IMR-90 (cell line): ENCODE measurements at regions not wholly inside any gene's neighbourhood (a gene's known extent, or its start where the extent isn't known, plus 50 kb on each side); places are given as distances from the start of the nearest gene placed in this dataset.

ENCODE experiments used
- ATAC-seq: fragments of 200-7000 bp; cut with Tn5 transposase; 2 replicates; pipeline ENCODE4 v1.9.1; 2020; ENCODE audit warnings: low read depth, mild to moderate bottlenecking, moderate library complexity
- BruUV-seq: library from RNA; stranded (reverse); fragments of 400-500 nt; replicated peaks from 2 replicates; lab custom pipeline; 2021; lab: Mats Ljungman, UMichigan
- CTCF ChIA-PET: fragments of 300-600 bp; formaldehyde crosslinking; extraction: SDS; loops from one replicate; lab custom pipeline; 2021; ENCODE audit warnings: antibody characterized with exemption; lab: Yijun Ruan, JAX
- POLR2A ChIA-PET: fragments of 300-600 bp; sonication (Branson Sonifier 250); formaldehyde crosslinking; loops from one replicate; lab custom pipeline; 2022; ENCODE audit warnings: antibody characterized with exemption; ENCODE audit not compliant: unreplicated experiment; lab: Charles Lee
- DNase-seq: peaks from one replicate; pipeline ENCODE4 v3.0.0; 2013
- H2AFZ ChIP-seq: replicated peaks from 2 replicates; pipeline ENCODE3; 2013; ENCODE audit warnings: low read length, mild to moderate bottlenecking; ENCODE audit not compliant: poor library complexity
- H2AK5ac ChIP-seq: 2 replicates; pipeline ENCODE4 v1.6.1; 2013; ENCODE audit warnings: low read depth, low read length, inconsistent platforms
- H2AK9ac ChIP-seq: replicated peaks from 2 replicates; pipeline ENCODE3; 2013; ENCODE audit warnings: mild to moderate bottlenecking, low read depth, low read length, moderate library complexity; ENCODE audit not compliant: poor library complexity
- H2BK120ac ChIP-seq: 2 replicates; pipeline ENCODE4 v1.6.1; 2013; ENCODE audit warnings: low read depth, low read length, inconsistent platforms
- H2BK15ac ChIP-seq: 3 replicates; pipeline ENCODE4 v1.6.1; 2013; ENCODE audit warnings: low read depth, low read length, inconsistent platforms
- H2BK20ac ChIP-seq: 2 replicates; pipeline ENCODE4 v1.6.1; 2013; ENCODE audit warnings: low read depth, mild to moderate bottlenecking, inconsistent platforms, low read length, moderate library complexity
- H2BK5ac ChIP-seq: 2 replicates; pipeline ENCODE4 v1.6.1; 2013; ENCODE audit warnings: mild to moderate bottlenecking, low read depth, low read length, inconsistent platforms; ENCODE audit not compliant: poor library complexity, severe bottlenecking
- H3K14ac ChIP-seq: replicated peaks from 2 replicates; pipeline ENCODE4 v1.6.1; 2013; ENCODE audit warnings: low read depth, low read length, inconsistent platforms
- H3K18ac ChIP-seq: 2 replicates; pipeline ENCODE4 v1.6.1; 2013; ENCODE audit warnings: low read depth, low read length, control low read depth
- H3K23ac ChIP-seq: 2 replicates; pipeline ENCODE4 v1.6.1; 2013; ENCODE audit warnings: low read depth, low read length, inconsistent platforms
- H3K27ac ChIP-seq: 2 replicates; pipeline ENCODE4 v1.5.1; 2013; ENCODE audit warnings: mild to moderate bottlenecking, control low read depth, low read length; ENCODE audit not compliant: insufficient read depth
- H3K27me3 ChIP-seq: 2 replicates; pipeline ENCODE4 v1.6.1; 2013; ENCODE audit warnings: low read length; ENCODE audit not compliant: control insufficient read depth, insufficient read depth
- H3K36me3 ChIP-seq: 2 replicates; pipeline ENCODE4 v1.6.1; 2013; ENCODE audit warnings: low read length, mixed read lengths; ENCODE audit not compliant: control insufficient read depth, insufficient read depth
- H3K4ac ChIP-seq: 2 replicates; pipeline ENCODE4 v1.6.1; 2013; ENCODE audit warnings: low read depth, low read length, inconsistent platforms
- H3K4me1 ChIP-seq: 2 replicates; pipeline ENCODE4 v1.6.1; 2013; ENCODE audit warnings: low read length, mixed read lengths; ENCODE audit not compliant: control insufficient read depth, insufficient read depth
- H3K4me2 ChIP-seq: 2 replicates; pipeline ENCODE4 v1.6.1; 2013; ENCODE audit warnings: low read depth, mild to moderate bottlenecking, control low read depth, low read length, moderate library complexity
- H3K4me3 ChIP-seq: 2 replicates; pipeline ENCODE4 v1.5.1; 2013; ENCODE audit warnings: low read depth, mild to moderate bottlenecking, control low read depth, low read length, moderate library complexity; ENCODE audit not compliant: insufficient read depth
- H3K56ac ChIP-seq: 2 replicates; pipeline ENCODE4 v1.6.1; 2013; ENCODE audit warnings: low read length, inconsistent platforms; ENCODE audit not compliant: insufficient read depth; ENCODE audit errors: extremely low read depth
- H3K79me1 ChIP-seq, 2 experiments: 2 replicates each; pipeline ENCODE4 v1.6.1; 2013; ENCODE audit warnings: low read length in 2 of 2, inconsistent platforms in 1 of 2, low read depth in 1 of 2
- H3K9ac ChIP-seq: 2 replicates; pipeline ENCODE4 v1.6.1; 2013; ENCODE audit warnings: low read depth, low read length, control low read depth
- H3K9me1 ChIP-seq: 2 replicates; pipeline ENCODE4 v1.6.1; 2013; ENCODE audit warnings: low read length, inconsistent platforms; ENCODE audit not compliant: insufficient read depth
- H3K9me3 ChIP-seq: 2 replicates; pipeline ENCODE4 v1.6.1; 2013; ENCODE audit warnings: low read length; ENCODE audit not compliant: control insufficient read depth, insufficient read depth
- H4K20me1 ChIP-seq: 2 replicates; pipeline ENCODE4 v1.6.1; 2013; ENCODE audit warnings: low read length, inconsistent platforms; ENCODE audit not compliant: insufficient read depth
- H4K5ac ChIP-seq: 2 replicates; pipeline ENCODE4 v1.6.1; 2013; ENCODE audit warnings: mild to moderate bottlenecking, low read depth, low read length, control low read depth
- H4K8ac ChIP-seq, 2 experiments: 2 replicates each; pipeline ENCODE4 v1.6.1; 2013; ENCODE audit warnings: low read depth in 2 of 2, low read length in 2 of 2, control low read depth in 1 of 2, inconsistent platforms in 1 of 2
- H4K91ac ChIP-seq: 2 replicates; pipeline ENCODE4 v1.6.1; 2013; ENCODE audit warnings: low read depth, low read length, inconsistent platforms; ENCODE audit not compliant: insufficient read depth
- CTCF ChIP-seq: conservative IDR thresholded peaks from 2 replicates; pipeline ENCODE4 v1.5.1; 2012; ENCODE audit warnings: mild to moderate bottlenecking, low read depth, low read length, improper control_type of control experiment
- ELK1 ChIP-seq: fragments of 150-350 bp; IDR thresholded peaks from 2 replicates; pipeline ENCODE4 v1.6.1; 2016; ENCODE audit warnings: low read depth, mild to moderate bottlenecking, low read length, moderate library complexity, borderline replicate concordance
- MAZ ChIP-seq: IDR thresholded peaks from 2 replicates; pipeline ENCODE4 v1.6.1; 2012; ENCODE audit warnings: low read depth, mild to moderate bottlenecking, low read length, improper control_type of control experiment, moderate library complexity, borderline replicate concordance
- MXI1 ChIP-seq: IDR thresholded peaks from 2 replicates; pipeline ENCODE4 v1.6.1; 2012; ENCODE audit warnings: low read depth, mild to moderate bottlenecking, low read length, moderate library complexity, borderline replicate concordance
- NFE2L2 ChIP-seq: fragments of 150-350 bp; IDR thresholded peaks from 2 replicates; pipeline ENCODE4 v1.6.1; 2016; ENCODE audit warnings: low read depth, mild to moderate bottlenecking, low read length
- RCOR1 ChIP-seq: IDR thresholded peaks from 2 replicates; pipeline ENCODE4 v1.6.1; 2012; ENCODE audit warnings: mild to moderate bottlenecking, low read length, improper control_type of control experiment; ENCODE audit not compliant: insufficient replicate concordance
- RFX5 ChIP-seq: IDR thresholded peaks from 2 replicates; pipeline ENCODE4 v1.8.0; 2012; ENCODE audit warnings: low read depth, mild to moderate bottlenecking, low read length, moderate library complexity
- SMC3 ChIP-seq: fragments of 150-350 bp; IDR thresholded peaks from 2 replicates; pipeline ENCODE4 v1.6.1; 2016; ENCODE audit warnings: low read depth, mild to moderate bottlenecking, antibody characterized with exemption, low read length, moderate library complexity
- USF2 ChIP-seq: fragments of 150-350 bp; IDR thresholded peaks from 2 replicates; pipeline ENCODE4 v1.6.1; 2017; ENCODE audit warnings: mild to moderate bottlenecking, antibody characterized with exemption, low read length, low read depth
- WGBS, 2 experiments: methylation state at CpG; one replicate each; pipeline versions ENCODE4 v1.1.5 to v1.1.7; 2013; ENCODE audit warnings: missing lambda C conversion rate in 2 of 2; ENCODE audit not compliant: insufficient read length in 1 of 2; ENCODE audit errors: extremely low coverage in 2 of 2; 5-methylcytosine and 5-hydroxymethylcytosine counted together
- dilution Hi-C: fragments of 300-500 bp; cut with HindIII; formaldehyde crosslinking; loops from one replicate; pipeline ENCODE4 v1.14.3; 2018; ENCODE audit warnings: low sequenced_read_pairs; ENCODE audit not compliant: unreplicated experiment
- in situ Hi-C: fragments of 300-500 bp; cut with MboI; formaldehyde crosslinking; loops from 3 replicates; pipeline ENCODE4 v1.14.3; 2019; ENCODE audit warnings: low sequenced_read_pairs, inconsistent platforms, mixed read lengths
- intact Hi-C: fragments of 100-400 bp; cut with micrococcal nuclease; formaldehyde crosslinking; loops from 2 replicates; pipeline ENCODE4 v1.10.0; 2022

DNA sequence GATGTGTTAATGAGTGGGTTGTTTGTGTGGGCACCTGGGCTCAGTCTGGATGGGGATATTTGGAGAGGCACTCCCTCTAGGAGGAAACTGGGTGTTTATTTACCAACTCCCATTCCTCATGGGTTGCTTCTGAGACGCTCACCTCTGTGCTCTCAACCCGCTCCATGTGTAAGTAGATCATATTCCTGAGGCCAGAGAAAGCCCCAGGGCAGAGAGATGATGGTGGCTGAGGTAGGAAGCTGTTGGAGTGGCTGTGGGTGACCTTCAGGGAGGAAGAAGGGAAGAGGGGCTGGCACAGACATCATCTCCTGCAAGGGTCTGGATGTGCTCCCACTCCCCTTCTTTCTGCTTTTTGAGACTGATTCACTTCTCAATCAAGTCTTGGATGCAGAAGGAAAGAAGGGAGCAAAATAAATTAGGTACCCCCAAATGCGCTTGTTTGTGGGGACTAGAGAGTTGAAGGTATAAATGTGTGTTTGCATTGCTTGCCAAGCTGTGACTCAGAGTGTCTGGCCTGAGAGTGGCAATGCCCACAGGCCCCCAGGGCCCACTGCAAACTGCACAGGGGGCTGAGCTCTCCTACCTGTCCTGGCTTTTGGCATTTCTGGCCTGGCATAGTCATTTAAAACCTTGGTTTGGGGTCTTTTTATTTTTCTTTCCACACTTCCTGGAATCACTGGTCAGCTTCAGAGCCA lies 57.2 kb upstream of the TNP1 start (continued):
- no peak for TF ChIP-seq ELK1

- DNase-seq (no peak), ATAC-seq (no peak)
- Histone ChIP-seq H4K8ac (no peak overlapping the region), H3K36me3 (no peaks in the 10 kb centered on the region), H3K56ac (no peak overlapping the region), H3K4me2 (no peak overlapping the region), H3K4me3 (no peak overlapping the region), H2AFZ (no peak overlapping the region), H2AK9ac (no peak overlapping the region), H3K9me1 (peaks cover 6% of the 10 kb centered on the region; the same call in 1 of the 2 replicates), H3K9ac (no peak overlapping the region), H4K5ac (no peak overlapping the region; the same call in 1 of the 2 replicates), H2BK20ac (no peak overlapping the region; the same call in 1 of the 2 replicates), H4K20me1 (no peaks in the 10 kb centered on the region), H3K27ac (no peak overlapping the region), H2BK5ac (no peak overlapping the region), H2BK120ac (no peak overlapping the region), H3K79me1 (no peaks in the 10 kb centered on the region), H4K91ac (no peak overlapping the region; the same call in 1 of the 2 replicates), H3K14ac (no peak overlapping the region), H2AK5ac (no peak overlapping the region; the same call in 1 of the 2 replicates), H3K4me1 (peaks cover 3% of the 10 kb centered on the region; the same call in 1 of the 2 replicates), H3K27me3 (no peaks in the 10 kb centered on the region), H3K9me3 (no peaks in the 10 kb centered on the region), H2BK15ac (no peak overlapping the region), H3K23ac (no peak overlapping the region), H3K18ac (no peak overlapping the region), H3K4ac (no peak overlapping the region)
- in situ Hi-C loops = no loop called here
- intact Hi-C loops = no loop called here
- dilution Hi-C loops = no loop called here
- POLR2A ChIA-PET = no interaction called here
- CTCF ChIA-PET = no interaction called here
- BruUV-seq = no TSS peak
- WGBS, 2 experiments = 92% methylated on average over 2 of the region's 12 CpGs; no CpG with 5 or more reads in 1 of the 2 experiments
- TF ChIP-seq MXI1 (no peak), USF2 (no peak), SMC3 (no peak), RCOR1 (no peak), MAZ (no peak), RFX5 (no peak), NFE2L2 (no peak), CTCF (no peak), ELK1 (no peak)
Measured at GRCh38 chr2:216915557-216916150, 55.8 kb upstream of the TNP1 start.
